ENCODE measurements at regions not wholly inside any gene's neighbourhood (a gene's known extent, or its start where the extent isn't known, plus 50 kb on each side); places are given as distances from the start of the nearest gene placed in this dataset.

- intact Hi-C loops (cut with DNase I): no loop called here
Measured at GRCh38 chr4:128463006-128463405, 175.4 kb upstream of the PGRMC2 start.

GRCh38 chr4:128462103-128462783 is 174.6 kb upstream of the PGRMC2 start:
- H3K4me1 ChIP-seq (ENCODE audit: control insufficient read depth in 1 of 2, insufficient read depth in 2 of 2, low read length in 2 of 2): peaks cover 0 to 3% of the 10 kb centered on the region in 2 donors
- DNase-seq (no peak), ATAC-seq (ENCODE audit: low FRiP score) (no peak)
- no peaks in the 10 kb centered on the region for H3K27me3 ChIP-seq (ENCODE audit: control insufficient read depth in 1 of 2, insufficient read depth in 2 of 2, low read length in 1 of 2)
- 87 to 91% methylated on average over 8 of the region's 8 CpGs for WGBS, 2 donors
- no peak overlapping the region for H3K4me3 ChIP-seq (ENCODE audit: low read length in 2 of 2)
- H3K27ac ChIP-seq (ENCODE audit: low read depth in 1 of 2, low read length in 2 of 2): no peak overlapping the region
- H3K9me3 ChIP-seq (ENCODE audit: control insufficient read depth, low read length): no peaks in the 10 kb centered on the region
- intact Hi-C loops (cut with DNase I): no loop called here
- H3K36me3 ChIP-seq (ENCODE audit: control insufficient read depth in 1 of 2, insufficient read depth in 2 of 2, low read length in 1 of 2): no peaks in the 10 kb centered on the region

More at GRCh38 chr4:128463006-128463405, 175.4 kb upstream of the PGRMC2 start:
- peaks cover 0 to 5% of the 10 kb centered on the region in 2 donors for H3K4me1 ChIP-seq (ENCODE audit: control insufficient read depth in 1 of 2, insufficient read depth in 2 of 2, low read length in 2 of 2)
- H3K4me3 ChIP-seq (ENCODE audit: low read length in 2 of 2): no peak overlapping the region
- ATAC-seq (ENCODE audit: low FRiP score): no peak
- no peaks in the 10 kb centered on the region for H3K9me3 ChIP-seq (ENCODE audit: control insufficient read depth, low read length)
- no peaks in the 10 kb centered on the region for H3K36me3 ChIP-seq (ENCODE audit: control insufficient read depth in 1 of 2, insufficient read depth in 2 of 2, low read length in 1 of 2)
- 94 to 97% methylated on average over 2 of the region's 2 CpGs for WGBS, 2 donors
- no peak overlapping the region for H3K27ac ChIP-seq (ENCODE audit: low read depth in 1 of 2, low read length in 2 of 2)
- DNase-seq: no peak
- no peaks in the 10 kb centered on the region for H3K27me3 ChIP-seq (ENCODE audit: control insufficient read depth in 1 of 2, insufficient read depth in 2 of 2, low read length in 1 of 2)

- no peaks in the 10 kb centered on the region for H3K36me3 ChIP-seq (ENCODE audit: control insufficient read depth in 1 of 2, insufficient read depth in 2 of 2, low read length in 1 of 2)
- 56 to 57% methylated on average over 5 of the region's 5 CpGs for WGBS, 2 donors
- intact Hi-C loops (cut with DNase I): no loop called here
- ATAC-seq (ENCODE audit: low FRiP score) (peak; percentile 63), DNase-seq (no peak)
- no peaks in the 10 kb centered on the region for H3K27me3 ChIP-seq (ENCODE audit: control insufficient read depth in 1 of 2, insufficient read depth in 2 of 2, low read length in 1 of 2)
- H3K4me1 ChIP-seq (ENCODE audit: control insufficient read depth in 1 of 2, insufficient read depth in 2 of 2, low read length in 2 of 2): no peaks in the 10 kb centered on the region
- no peak overlapping the region for H3K4me3 ChIP-seq (ENCODE audit: low read length in 2 of 2)
- no peak overlapping the region for H3K27ac ChIP-seq (ENCODE audit: low read depth in 1 of 2, low read length in 2 of 2)
- no peaks in the 10 kb centered on the region for H3K9me3 ChIP-seq (ENCODE audit: control insufficient read depth, low read length)
Measured at GRCh38 chr4:128461291-128462102, 173.9 kb upstream of the PGRMC2 start.

- H3K27me3 ChIP-seq (ENCODE audit: control insufficient read depth in 1 of 2, insufficient read depth in 2 of 2, low read length in 1 of 2): no peaks in the 10 kb centered on the region
Measured at GRCh38 chr4:128459547-128459946, 171.9 kb upstream of the PGRMC2 start.

DNA sequence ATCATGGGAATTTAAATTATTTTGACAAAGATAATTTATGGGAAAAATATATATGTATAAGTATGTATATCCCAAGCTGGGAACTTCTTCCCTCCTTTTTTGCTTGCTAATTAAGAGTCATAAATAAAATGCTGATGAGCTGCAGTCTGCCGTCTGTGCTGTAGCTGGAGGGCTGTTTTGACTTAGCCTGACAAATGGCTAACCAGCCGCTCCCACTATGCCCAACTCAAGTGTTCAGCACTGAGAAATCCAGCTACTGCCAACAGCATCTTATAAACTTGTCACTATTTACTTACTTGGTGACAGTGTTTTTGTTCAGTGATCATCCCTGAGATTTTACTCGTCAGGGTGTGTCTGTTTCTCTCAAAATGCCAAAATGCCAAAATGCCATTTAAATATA is 171.2 kb upstream of the PGRMC2 start:
- DNase-seq: no peak
- no peak for ATAC-seq (ENCODE audit: low FRiP score)
- H3K27ac ChIP-seq (ENCODE audit: low read depth in 1 of 2, low read length in 2 of 2): no peak overlapping the region
- H3K9me3 ChIP-seq (ENCODE audit: control insufficient read depth, low read length): no peaks in the 10 kb centered on the region
- H3K4me1 ChIP-seq (ENCODE audit: control insufficient read depth in 1 of 2, insufficient read depth in 2 of 2, low read length in 2 of 2): no peaks in the 10 kb centered on the region
- 96 to 98% methylated on average over 3 of the region's 3 CpGs for WGBS, 2 donors
- no peaks in the 10 kb centered on the region for H3K36me3 ChIP-seq (ENCODE audit: control insufficient read depth in 1 of 2, insufficient read depth in 2 of 2, low read length in 1 of 2)
- intact Hi-C loops (cut with DNase I): loop anchor here (5.0 to 10.0 kb wide), 4 partner anchors 93 to 403 kb away; no protein-coding TSS in a partner anchor
- no peak overlapping the region for H3K4me3 ChIP-seq (ENCODE audit: low read length in 2 of 2)
- no peaks in the 10 kb centered on the region for H3K27me3 ChIP-seq (ENCODE audit: control insufficient read depth in 1 of 2, insufficient read depth in 2 of 2, low read length in 1 of 2)

More at GRCh38 chr4:128459547-128459946, 171.9 kb upstream of the PGRMC2 start:
- Histone ChIP-seq H3K4me3 (ENCODE audit: low read length in 2 of 2) (no peak overlapping the region), H3K27ac (ENCODE audit: low read depth in 1 of 2, low read length in 2 of 2) (no peak overlapping the region), H3K36me3 (ENCODE audit: control insufficient read depth in 1 of 2, insufficient read depth in 2 of 2, low read length in 1 of 2) (no peaks in the 10 kb centered on the region), H3K4me1 (ENCODE audit: control insufficient read depth in 1 of 2, insufficient read depth in 2 of 2, low read length in 2 of 2) (no peaks in the 10 kb centered on the region), H3K9me3 (ENCODE audit: control insufficient read depth, low read length) (no peaks in the 10 kb centered on the region)
- ATAC-seq (ENCODE audit: low FRiP score): no peak
- intact Hi-C loops (cut with DNase I): loop anchor here (5.0 to 10.0 kb wide), 4 partner anchors 93 to 403 kb away; no protein-coding TSS in a partner anchor
- no peak for DNase-seq
- 64 to 97% methylated on average over 3 of the region's 3 CpGs for WGBS, 2 donors

- 85 to 92% methylated on average over 2 of the region's 2 CpGs for WGBS, 2 donors
Measured at GRCh38 chr4:128457726-128458125, 170.1 kb upstream of the PGRMC2 start.

GRCh38 chr4:128456171-128456570 is 168.6 kb upstream of the PGRMC2 start:
- DNase-seq: no peak
- no peak for ATAC-seq (ENCODE audit: low FRiP score)
- 53 to 55% methylated on average over 4 of the region's 4 CpGs for WGBS, 2 donors
- Histone ChIP-seq H3K4me1 (ENCODE audit: control insufficient read depth in 1 of 2, insufficient read depth in 2 of 2, low read length in 2 of 2) (no peaks in the 10 kb centered on the region), H3K9me3 (ENCODE audit: control insufficient read depth, low read length) (no peaks in the 10 kb centered on the region), H3K36me3 (ENCODE audit: control insufficient read depth in 1 of 2, insufficient read depth in 2 of 2, low read length in 1 of 2) (no peaks in the 10 kb centered on the region), H3K27me3 (ENCODE audit: control insufficient read depth in 1 of 2, insufficient read depth in 2 of 2, low read length in 1 of 2) (no peaks in the 10 kb centered on the region), H3K4me3 (ENCODE audit: low read length in 2 of 2) (no peak overlapping the region), H3K27ac (ENCODE audit: low read depth in 1 of 2, low read length in 2 of 2) (no peak overlapping the region)
- intact Hi-C loops (cut with DNase I): loop anchor here (5.0 to 10.0 kb wide), 4 partner anchors 96 to 406 kb away; no protein-coding TSS in a partner anchor

More at GRCh38 chr4:128457726-128458125, 170.1 kb upstream of the PGRMC2 start:
- Histone ChIP-seq H3K4me3 (ENCODE audit: low read length in 2 of 2) (no peak overlapping the region), H3K9me3 (ENCODE audit: control insufficient read depth, low read length) (no peaks in the 10 kb centered on the region), H3K4me1 (ENCODE audit: control insufficient read depth in 1 of 2, insufficient read depth in 2 of 2, low read length in 2 of 2) (no peaks in the 10 kb centered on the region), H3K27ac (ENCODE audit: low read depth in 1 of 2, low read length in 2 of 2) (no peak overlapping the region), H3K36me3 (ENCODE audit: control insufficient read depth in 1 of 2, insufficient read depth in 2 of 2, low read length in 1 of 2) (no peaks in the 10 kb centered on the region), H3K27me3 (ENCODE audit: control insufficient read depth in 1 of 2, insufficient read depth in 2 of 2, low read length in 1 of 2) (no peaks in the 10 kb centered on the region)
- intact Hi-C loops (cut with DNase I): loop anchor here (5.0 to 10.0 kb wide), 4 partner anchors 95 to 405 kb away; no protein-coding TSS in a partner anchor
- DNase-seq: no peak
- ATAC-seq (ENCODE audit: low FRiP score): no peak

DNA sequence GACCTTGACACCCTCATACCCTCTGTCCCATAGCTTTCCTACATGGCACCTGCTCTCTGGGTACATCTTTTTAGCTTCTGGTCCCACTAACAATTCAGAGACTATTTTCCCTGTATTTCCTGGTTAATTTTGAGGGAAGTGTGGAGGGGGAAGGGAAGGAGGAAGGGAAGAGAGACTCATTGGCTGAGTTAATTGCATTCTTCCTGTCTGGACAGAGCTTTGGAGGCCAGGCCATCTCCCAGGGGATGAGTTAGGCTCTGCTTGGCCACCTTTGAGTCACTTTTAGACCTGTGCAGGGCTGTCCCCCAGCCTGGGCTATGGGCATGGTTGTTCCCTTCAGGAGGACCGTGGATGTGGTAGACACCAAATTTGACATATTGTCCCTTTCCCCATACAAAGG is 167.9 kb upstream of the PGRMC2 start:
- no peak overlapping the region for H3K4me3 ChIP-seq (ENCODE audit: low read length in 2 of 2)
- DNase-seq (no peak), ATAC-seq (ENCODE audit: low FRiP score) (no peak)
- intact Hi-C loops (cut with DNase I): loop anchor here (5.0 to 10.0 kb wide), 4 partner anchors 97 to 407 kb away; no protein-coding TSS in a partner anchor
- WGBS, 2 donors: 99 to 100% methylated on average over 1 of the region's 1 CpG
- no peaks in the 10 kb centered on the region for H3K27me3 ChIP-seq (ENCODE audit: control insufficient read depth in 1 of 2, insufficient read depth in 2 of 2, low read length in 1 of 2)
- H3K27ac ChIP-seq (ENCODE audit: low read depth in 1 of 2, low read length in 2 of 2): no peak overlapping the region
- no peaks in the 10 kb centered on the region for H3K9me3 ChIP-seq (ENCODE audit: control insufficient read depth, low read length)
- no peaks in the 10 kb centered on the region for H3K4me1 ChIP-seq (ENCODE audit: control insufficient read depth in 1 of 2, insufficient read depth in 2 of 2, low read length in 2 of 2)
- H3K36me3 ChIP-seq (ENCODE audit: control insufficient read depth in 1 of 2, insufficient read depth in 2 of 2, low read length in 1 of 2): no peaks in the 10 kb centered on the region
